CD4-positive, alpha-beta T cell (primary cell): ENCODE measurements at regions not wholly inside any gene's neighbourhood (a gene's known extent, or its start where the extent isn't known, plus 50 kb on each side); places are given as distances from the start of the nearest gene placed in this dataset.

Source experiments
- ATAC-seq: fragments of 200-7000 bp; cut with Tn5 transposase; one replicate; pipeline ENCODE4 v1.10.0; 2022; ENCODE audit warnings: mild to moderate bottlenecking; ENCODE audit not compliant: poor library complexity
- CTCF ChIA-PET: fragments of 350-600 bp; sonication (Branson Sonifier 250); formaldehyde crosslinking; loops from one replicate; lab custom pipeline; 2021; ENCODE audit warnings: antibody characterized with exemption, inconsistent platforms; lab: Charles Lee
- POLR2A ChIA-PET: fragments of 350-600 bp; sonication (Branson Sonifier 250); formaldehyde crosslinking; loops from one replicate; lab custom pipeline; 2021; ENCODE audit warnings: antibody characterized with exemption, inconsistent platforms; lab: Charles Lee
- DNase-seq, 14 experiments: peaks; one replicate each; pipeline ENCODE4 v3.0.0-alpha.2; 2013 to 2020; ENCODE audit warnings: mixed read lengths in 2 of 14
- H3K27ac ChIP-seq, 2 donors: one replicate each; pipeline versions ENCODE4 v1.5.1 to v1.7.0; 2013; ENCODE audit warnings: low read length in 2 of 2, low read depth in 1 of 2, mild to moderate bottlenecking in 1 of 2
- H3K27me3 ChIP-seq, 2 experiments: 1 replicate in 1 of 2; 2 replicates in 1 of 2; pipeline versions ENCODE4 v1.6.1 to v1.7.0; 2013; ENCODE audit warnings: low read length in 2 of 2, control low read depth in 1 of 2, mild to moderate bottlenecking in 1 of 2, moderate library complexity in 1 of 2; ENCODE audit not compliant: insufficient read depth in 2 of 2, control insufficient read depth in 1 of 2
- H3K36me3 ChIP-seq: one replicate; pipeline ENCODE4 v1.6.1; 2013; ENCODE audit warnings: low read length, control low read depth; ENCODE audit not compliant: insufficient read depth
- H3K4me1 ChIP-seq: one replicate; pipeline ENCODE4 v1.6.1; 2013; ENCODE audit warnings: low read length, control low read depth; ENCODE audit not compliant: insufficient read depth
- H3K4me3 ChIP-seq: one replicate; pipeline ENCODE4 v1.5.1; 2013; ENCODE audit warnings: mild to moderate bottlenecking, low read length, moderate library complexity
- H3K9me3 ChIP-seq, 2 experiments: 1 replicate in 1 of 2; 2 replicates in 1 of 2; pipeline versions ENCODE4 v1.6.1 to v1.7.0; 2013; ENCODE audit warnings: low read length in 2 of 2, mild to moderate bottlenecking in 2 of 2, control low read depth in 1 of 2, moderate library complexity in 1 of 2; ENCODE audit not compliant: control insufficient read depth in 1 of 2, insufficient read depth in 1 of 2
- H3K27ac Mint-ChIP-seq: one replicate; pipeline ENCODE4 v1.8.0; 2020; ENCODE audit warnings: mixed read lengths
- H3K27me3 Mint-ChIP-seq: one replicate; pipeline ENCODE4 v1.8.0; 2021; ENCODE audit warnings: mixed read lengths
- H3K36me3 Mint-ChIP-seq: one replicate; pipeline ENCODE4 v1.8.0; 2021; ENCODE audit warnings: low read depth, mixed read lengths
- H3K4me1 Mint-ChIP-seq: one replicate; pipeline ENCODE4 v1.8.0; 2021; ENCODE audit warnings: low read depth, mixed read lengths
- H3K4me3 Mint-ChIP-seq: one replicate; pipeline ENCODE4 v1.8.0; 2020; ENCODE audit warnings: mild to moderate bottlenecking, mixed read lengths
- H3K9me3 Mint-ChIP-seq: one replicate; pipeline ENCODE4 v1.8.0; 2020; ENCODE audit warnings: mixed read lengths
- intact Hi-C, 2 experiments: fragments of 100-400 bp; cut with DNase I in 1 of 2; cut with micrococcal nuclease in 1 of 2; formaldehyde crosslinking; loops; one replicate each; pipeline versions ENCODE4 v1.15.1 to v1.9.0; 2023 to 2025; cut with DNase I, micrococcal nuclease
- TF ChIP-seq, protein P1 (sequence below): fragments of 200-600 bp; IDR thresholded peaks from one replicate; pipeline ENCODE4 v1.8.0; 2022; ENCODE audit warnings: antibody characterized with exemption, mild to moderate bottlenecking

DNA sequence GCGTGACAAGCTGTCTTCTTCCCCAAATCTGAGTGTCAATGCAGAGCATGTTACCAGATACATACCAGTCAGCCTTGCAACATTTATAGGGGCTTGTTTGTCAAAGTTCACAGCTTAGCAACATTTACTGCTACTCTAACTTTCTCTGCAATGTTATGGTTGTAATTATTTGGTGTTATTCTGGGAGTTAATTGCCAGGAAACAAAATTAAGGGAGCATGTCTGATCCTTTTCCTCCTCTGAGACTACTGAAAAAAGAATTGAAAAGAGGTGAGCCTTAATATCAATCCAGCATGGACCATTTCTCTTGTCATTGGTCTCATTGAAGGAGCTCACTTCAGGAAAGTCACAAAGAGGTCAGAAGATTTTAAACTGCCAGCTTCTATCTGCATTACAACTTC is 465.6 kb upstream of the LINC00305 start:
- CTCF ChIA-PET = no interaction called here

GRCh38 chr18:64592246-64592645 is 443.4 kb upstream of the LINC00305 start:
- no peak for ATAC-seq
- no peak overlapping the region for H3K4me3 Mint-ChIP-seq
- H3K4me1 Mint-ChIP-seq = no peaks in the 10 kb centered on the region
- H3K4me1 ChIP-seq = no peaks in the 10 kb centered on the region
- no peak overlapping the region for H3K4me3 ChIP-seq
- H3K27ac ChIP-seq = no peak overlapping the region
- TF ChIP-seq, protein P1, sequence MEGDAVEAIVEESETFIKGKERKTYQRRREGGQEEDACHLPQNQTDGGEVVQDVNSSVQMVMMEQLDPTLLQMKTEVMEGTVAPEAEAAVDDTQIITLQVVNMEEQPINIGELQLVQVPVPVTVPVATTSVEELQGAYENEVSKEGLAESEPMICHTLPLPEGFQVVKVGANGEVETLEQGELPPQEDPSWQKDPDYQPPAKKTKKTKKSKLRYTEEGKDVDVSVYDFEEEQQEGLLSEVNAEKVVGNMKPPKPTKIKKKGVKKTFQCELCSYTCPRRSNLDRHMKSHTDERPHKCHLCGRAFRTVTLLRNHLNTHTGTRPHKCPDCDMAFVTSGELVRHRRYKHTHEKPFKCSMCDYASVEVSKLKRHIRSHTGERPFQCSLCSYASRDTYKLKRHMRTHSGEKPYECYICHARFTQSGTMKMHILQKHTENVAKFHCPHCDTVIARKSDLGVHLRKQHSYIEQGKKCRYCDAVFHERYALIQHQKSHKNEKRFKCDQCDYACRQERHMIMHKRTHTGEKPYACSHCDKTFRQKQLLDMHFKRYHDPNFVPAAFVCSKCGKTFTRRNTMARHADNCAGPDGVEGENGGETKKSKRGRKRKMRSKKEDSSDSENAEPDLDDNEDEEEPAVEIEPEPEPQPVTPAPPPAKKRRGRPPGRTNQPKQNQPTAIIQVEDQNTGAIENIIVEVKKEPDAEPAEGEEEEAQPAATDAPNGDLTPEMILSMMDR = no peak
- H3K27me3 Mint-ChIP-seq = no peaks in the 10 kb centered on the region
- H3K36me3 ChIP-seq = no peaks in the 10 kb centered on the region
- POLR2A ChIA-PET = no interaction called here
- CTCF ChIA-PET = no interaction called here
- no peaks in the 10 kb centered on the region for H3K9me3 ChIP-seq
- H3K27me3 ChIP-seq = no peaks in the 10 kb centered on the region
- H3K27ac Mint-ChIP-seq = no peak overlapping the region
- peaks cover 8% of the 10 kb centered on the region for H3K9me3 Mint-ChIP-seq
- no peaks in the 10 kb centered on the region for H3K36me3 Mint-ChIP-seq
- no peak for DNase-seq
- intact Hi-C loops = no loop called here

More for the DNA sequence above, 465.6 kb upstream of the LINC00305 start:
- Histone ChIP-seq H3K4me1 (no peaks in the 10 kb centered on the region), H3K27ac (no peak overlapping the region), H3K9me3 (no peaks in the 10 kb centered on the region), H3K4me3 (no peak overlapping the region), H3K27me3 (no peaks in the 10 kb centered on the region), H3K36me3 (no peaks in the 10 kb centered on the region)
- Mint-ChIP-seq H3K9me3 (peaks cover 4% of the 10 kb centered on the region), H3K27me3 (no peaks in the 10 kb centered on the region), H3K4me1 (no peaks in the 10 kb centered on the region), H3K36me3 (no peaks in the 10 kb centered on the region), H3K4me3 (no peak overlapping the region), H3K27ac (no peak overlapping the region)
- TF ChIP-seq, protein P1 = no peak
- no peak for DNase-seq
- POLR2A ChIA-PET = no interaction called here
- ATAC-seq = no peak
- intact Hi-C loops = no loop called here

GRCh38 chr18:64589000-64589399 is 440.1 kb upstream of the LINC00305 start:
- intact Hi-C loops = no loop called here
- Histone ChIP-seq H3K4me1 (no peaks in the 10 kb centered on the region), H3K36me3 (no peaks in the 10 kb centered on the region), H3K27me3 (no peaks in the 10 kb centered on the region), H3K4me3 (no peak overlapping the region), H3K9me3 (no peaks in the 10 kb centered on the region), H3K27ac (no peak overlapping the region)
- Mint-ChIP-seq H3K36me3 (no peaks in the 10 kb centered on the region), H3K9me3 (peaks cover 12% of the 10 kb centered on the region), H3K4me3 (no peak overlapping the region), H3K27ac (no peak overlapping the region), H3K27me3 (no peaks in the 10 kb centered on the region), H3K4me1 (no peaks in the 10 kb centered on the region)
- no peak for DNase-seq
- POLR2A ChIA-PET = no interaction called here
- CTCF ChIA-PET = no interaction called here
- TF ChIP-seq, protein P1 = no peak
- ATAC-seq = no peak
